AG04449 (cell line): ENCODE measurements at regions not wholly inside any gene's neighbourhood (a gene's known extent, or its start where the extent isn't known, plus 50 kb on each side); places are given as distances from the start of the nearest gene placed in this dataset.
"Not testable (repeated sequence)": the region's sequence is repeated elsewhere in the genome, so short reads cannot be mapped to it uniquely, and the experiment has no call there.

Source experiments
- CTCF ChIA-PET: fragments of 350-600 bp; formaldehyde crosslinking; extraction: SDS; loops from one replicate; lab custom pipeline; 2021; ENCODE audit warnings: antibody characterized with exemption; lab: Yijun Ruan, JAX
- POLR2A ChIA-PET: fragments of 400-600, 350-600 bp; formaldehyde crosslinking; extraction: SDS; loops from one replicate; lab custom pipeline; 2020; ENCODE audit warnings: antibody characterized with exemption, inconsistent platforms; lab: Yijun Ruan, JAX
- DNase-seq: peaks from one replicate; pipeline ENCODE4 v3.0.0-alpha.2; 2010; ENCODE audit warnings: low read depth, low spot score
- H3K4me3 ChIP-seq: 2 replicates; pipeline ENCODE4 v1.5.1; 2011; ENCODE audit warnings: low read depth, mild to moderate bottlenecking, control low read depth, low read length
- CTCF ChIP-seq: IDR thresholded peaks from one replicate; pipeline ENCODE4 v1.5.1; 2011; ENCODE audit warnings: mild to moderate bottlenecking, moderate library complexity, low read length, control low read depth, inconsistent platforms; ENCODE audit not compliant: insufficient read depth; ENCODE audit errors: missing control alignments

- ChIA-PET CTCF (interaction anchor here (1.1 kb wide), 1 partner anchor 11 kb away, joined by 4 read pairs; no protein-coding TSS in a partner anchor), POLR2A (no interaction called here)
- no peak for DNase-seq
- TF ChIP-seq CTCF = no peak
- no peak overlapping the region for H3K4me3 ChIP-seq
Measured at GRCh38 chr20:5390720-5391119, 74.0 kb upstream of the PROKR2 start.

- H3K4me3 ChIP-seq, DNase-seq, POLR2A ChIA-PET, CTCF ChIA-PET: not testable (repeated sequence)
Measured at GRCh38 chr20:5386846-5387245, 70.1 kb upstream of the PROKR2 start.

- POLR2A ChIA-PET, DNase-seq, H3K4me3 ChIP-seq: not testable (repeated sequence)
- CTCF ChIA-PET = interaction anchor here (0.7 kb wide), 1 partner anchor 265 kb away, joined by 3 read pairs; no protein-coding TSS in a partner anchor
Measured at GRCh38 chr20:5381527-5381926, 64.8 kb upstream of the PROKR2 start.

- no peak for TF ChIP-seq CTCF
- no peak overlapping the region for H3K4me3 ChIP-seq
- ChIA-PET CTCF (no interaction called here), POLR2A (no interaction called here)
- no peak for DNase-seq
Measured at GRCh38 chr20:5377484-5377883, 60.7 kb upstream of the PROKR2 start.

- CTCF ChIA-PET = interaction anchor here (1.3 kb wide), 1 partner anchor 70 kb away, joined by 3 read pairs; no protein-coding TSS in a partner anchor
- H3K4me3 ChIP-seq = no peak overlapping the region
- TF ChIP-seq CTCF = no peak
- no peak for DNase-seq
- POLR2A ChIA-PET = no interaction called here
Measured at GRCh38 chr20:5376228-5376627, 59.5 kb upstream of the PROKR2 start.

GRCh38 chr20:5374171-5374570 is 57.4 kb upstream of the PROKR2 start:
- no peak for TF ChIP-seq CTCF
- H3K4me3 ChIP-seq = no peak overlapping the region
- ChIA-PET CTCF (no interaction called here), POLR2A (no interaction called here)
- no peak for DNase-seq

- no peak for TF ChIP-seq CTCF
- POLR2A ChIA-PET = no interaction called here
- CTCF ChIA-PET = interaction anchor here (0.7 kb wide), 1 partner anchor 9 kb away, joined by 3 read pairs; no protein-coding TSS in a partner anchor
- no peak overlapping the region for H3K4me3 ChIP-seq
- no peak for DNase-seq
Measured at GRCh38 chr20:5372371-5372770, 55.6 kb upstream of the PROKR2 start.

GRCh38 chr20:5369629-5370028 is 52.9 kb upstream of the PROKR2 start:
- TF ChIP-seq CTCF = no peak
- ChIA-PET POLR2A (no interaction called here), CTCF (no interaction called here)
- H3K4me3 ChIP-seq = no peak overlapping the region
- DNase-seq = no peak
